Kidney tubule cell (primary cell): ENCODE measurements at regions not wholly inside any gene's neighbourhood (a gene's known extent, or its start where the extent isn't known, plus 50 kb on each side); places are given as distances from the start of the nearest gene placed in this dataset.
A peak's percentile ranks its signal among the peaks of the same experiment; 100 is the strongest.

ENCODE experiments used
- DNase-seq: peaks from one replicate; pipeline ENCODE4 v3.0.0-alpha.2; 2018; ENCODE audit warnings: low spot score

GRCh38 chr4:111717921-111718320 is 427.3 kb upstream of the FAM241A start:
- no peak for DNase-seq

DNA sequence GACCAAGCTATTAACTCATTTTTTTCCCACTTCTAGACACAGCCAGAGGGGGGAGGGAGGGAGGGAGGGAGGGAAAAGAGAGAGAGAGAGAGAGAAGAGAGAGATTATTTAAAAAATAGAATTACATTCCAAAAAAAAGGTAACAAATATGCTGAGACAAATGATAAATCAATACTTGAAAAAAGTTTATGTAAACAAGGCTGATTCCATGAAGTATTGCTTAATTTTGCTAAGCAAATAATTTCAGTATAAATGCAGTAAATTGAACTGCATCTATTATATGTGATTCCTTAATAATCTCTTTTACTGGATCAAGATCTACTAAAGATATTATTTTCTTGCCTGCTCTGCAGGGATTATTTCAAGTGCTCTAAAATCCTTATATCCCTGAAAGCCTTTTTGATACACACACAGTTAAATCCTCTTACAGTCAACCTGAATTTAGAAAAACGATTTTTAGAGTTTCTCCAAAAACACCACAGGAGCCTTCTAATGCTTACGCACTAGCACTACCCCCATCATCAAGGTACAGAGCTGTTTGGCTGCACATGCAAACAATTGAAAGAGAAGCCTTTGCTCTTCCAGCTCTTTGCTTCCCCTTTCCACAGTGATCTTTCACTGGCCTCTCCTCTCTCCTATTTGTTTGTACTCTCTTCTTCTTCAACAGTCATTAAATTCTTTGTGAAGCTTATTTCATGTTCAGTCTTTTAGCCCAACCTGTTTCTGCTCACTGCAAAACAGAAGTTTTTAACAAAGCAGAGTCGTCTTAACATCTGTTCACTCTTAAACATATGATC is 426.3 kb upstream of the FAM241A start:
- DNase-seq: no peak

DNA sequence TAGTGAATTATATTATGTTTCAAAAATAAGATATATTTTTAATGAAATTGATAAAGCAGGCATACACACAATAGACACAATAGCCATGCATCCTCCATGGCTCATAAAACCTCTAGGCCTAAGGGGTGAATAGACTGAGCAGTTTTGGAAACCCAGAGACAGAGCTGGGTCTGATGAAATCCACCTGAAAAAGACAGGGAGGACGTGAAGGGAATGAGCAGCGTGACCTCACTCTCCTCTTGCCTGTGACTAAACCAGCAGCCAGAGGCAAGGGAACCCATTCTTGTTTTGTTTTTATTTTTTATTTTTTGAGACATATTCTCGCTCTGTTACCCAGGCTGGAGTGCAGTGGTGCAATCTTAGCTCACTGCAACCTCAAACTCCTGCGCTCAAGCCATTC is 424.4 kb upstream of the FAM241A start:
- DNase-seq: no peak

GRCh38 chr4:111722213-111722720 is 423.0 kb upstream of the FAM241A start:
- DNase-seq: no peak

DNA sequence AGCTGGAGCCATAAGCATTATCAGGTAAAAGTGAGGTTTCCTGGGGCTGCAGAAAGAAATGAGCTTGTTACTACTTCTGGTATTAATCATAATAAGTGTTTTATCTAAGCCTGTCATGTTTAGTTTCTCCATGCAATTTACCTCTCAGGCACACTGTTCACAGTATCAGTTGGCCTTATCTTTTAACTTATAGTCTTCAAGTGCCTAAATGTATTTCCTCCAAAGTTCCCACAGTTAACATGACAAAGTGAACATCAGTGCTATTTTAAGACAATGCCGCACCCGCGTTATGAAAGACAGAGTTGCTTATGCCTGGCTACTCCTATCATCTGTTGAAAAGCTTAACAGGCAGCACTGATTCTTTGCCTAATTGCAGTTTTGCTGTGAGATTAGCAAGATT is 408.7 kb upstream of the FAM241A start:
- no peak for DNase-seq

- no peak for DNase-seq
Observed at GRCh38 chr4:111744847-111745246, 400.4 kb upstream of the FAM241A start.

DNA sequence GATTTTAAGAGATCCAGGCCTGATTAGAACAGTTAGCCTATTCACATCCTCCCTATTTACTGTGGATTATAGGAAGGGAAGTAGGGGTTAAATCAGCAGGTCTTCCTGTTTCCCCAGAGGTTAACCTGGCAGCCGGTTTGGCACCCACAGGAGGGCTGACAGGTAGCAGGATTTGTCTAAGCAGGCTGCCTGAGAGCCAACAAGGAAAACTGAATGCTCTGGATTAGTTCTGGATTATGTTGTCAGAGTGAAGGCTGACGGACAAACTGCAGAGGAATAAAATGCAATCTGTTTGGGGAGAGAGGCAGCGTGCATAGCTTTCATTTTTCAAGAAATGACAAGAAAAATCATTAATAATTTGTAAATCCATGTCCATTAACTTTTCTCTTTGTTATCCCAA is 397.1 kb upstream of the FAM241A start:
- DNase-seq: no peak

GRCh38 chr4:111754003-111754402 is 391.3 kb upstream of the FAM241A start:
- DNase-seq: no peak

GRCh38 chr4:111755571-111755970 is 389.7 kb upstream of the FAM241A start:
- DNase-seq: no peak

GRCh38 chr4:111761531-111761930 is 383.7 kb upstream of the FAM241A start:
- no peak for DNase-seq

DNA sequence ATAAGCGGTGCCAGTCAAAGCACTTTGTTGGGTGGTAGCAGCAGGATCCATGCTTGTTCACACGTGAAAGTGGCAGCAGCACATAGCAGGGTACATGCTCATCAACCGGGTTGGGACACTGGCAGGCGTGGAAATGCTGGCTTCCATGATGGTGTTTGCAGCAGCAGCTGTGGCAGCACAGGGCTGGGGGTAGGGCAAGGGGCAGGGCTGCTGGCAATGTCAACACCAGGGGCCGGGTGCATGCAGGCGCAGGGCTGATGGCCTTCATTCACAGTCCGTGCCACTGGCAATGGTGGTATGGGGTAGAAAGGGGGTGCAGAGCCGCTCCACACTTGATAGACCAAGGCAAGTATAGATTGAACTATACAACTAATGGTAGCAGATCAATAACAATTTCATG is 374.7 kb upstream of the FAM241A start:
- DNase-seq: no peak

DNA sequence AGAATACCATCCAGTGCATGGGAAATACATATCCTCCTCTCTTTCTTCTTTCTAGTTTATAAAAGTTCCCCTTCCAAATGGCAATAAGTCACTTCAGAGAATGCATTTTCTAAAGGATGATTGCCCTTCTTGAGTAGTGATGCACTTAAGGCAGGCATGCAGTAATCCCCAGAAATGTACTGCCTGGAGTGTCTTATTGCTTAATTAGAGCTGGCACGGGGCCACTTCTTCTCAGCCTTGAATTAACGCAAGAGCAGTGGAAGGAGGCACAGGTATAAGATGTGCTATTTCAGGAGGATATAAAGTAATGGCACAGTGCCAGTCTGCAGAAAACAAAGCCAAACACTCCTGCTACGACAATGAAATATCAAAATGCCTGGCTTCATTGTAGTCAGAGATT is 371.4 kb upstream of the FAM241A start:
- no peak for DNase-seq

DNA sequence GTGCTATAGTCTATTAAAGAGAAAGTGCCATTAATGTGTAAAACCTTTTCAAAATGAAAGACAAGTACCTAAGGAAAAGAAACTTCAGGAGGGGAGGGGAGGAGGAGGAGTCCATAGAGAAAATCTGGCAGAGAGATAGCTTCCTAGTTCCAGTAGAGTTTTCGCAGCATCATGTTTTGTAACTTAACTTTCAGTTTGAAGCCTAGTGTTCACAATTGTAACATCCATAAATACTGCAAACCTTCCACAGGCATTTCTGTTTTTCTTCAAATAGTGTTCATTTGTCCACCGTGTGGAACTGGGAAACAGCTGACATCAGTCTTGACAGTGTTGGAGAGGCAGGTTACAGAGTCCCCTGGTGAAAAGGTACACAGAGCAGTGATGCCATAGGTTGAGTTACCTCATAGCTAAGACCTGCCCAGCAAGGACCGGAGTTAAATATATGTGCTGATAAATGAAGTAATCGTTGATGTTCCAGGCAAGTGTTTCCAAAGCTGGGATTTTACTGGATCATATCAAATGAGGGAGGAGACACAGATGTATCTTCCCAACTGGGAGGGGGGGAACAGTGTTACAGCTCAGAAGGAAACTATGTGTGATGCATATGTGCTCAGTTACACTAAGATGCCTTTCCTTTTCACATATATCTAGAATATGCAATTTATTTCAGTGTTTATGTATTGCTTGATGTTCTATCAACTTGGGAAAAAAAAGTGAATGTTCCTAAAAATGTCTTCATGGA is 369.5 kb upstream of the FAM241A start:
- no peak for DNase-seq

GRCh38 chr4:111776561-111776960 is 368.7 kb upstream of the FAM241A start:
- DNase-seq: no peak

GRCh38 chr4:111778543-111778942 is 366.7 kb upstream of the FAM241A start:
- DNase-seq: no peak

- no peak for DNase-seq
Observed at GRCh38 chr4:111780965-111781364, 364.3 kb upstream of the FAM241A start.

DNA sequence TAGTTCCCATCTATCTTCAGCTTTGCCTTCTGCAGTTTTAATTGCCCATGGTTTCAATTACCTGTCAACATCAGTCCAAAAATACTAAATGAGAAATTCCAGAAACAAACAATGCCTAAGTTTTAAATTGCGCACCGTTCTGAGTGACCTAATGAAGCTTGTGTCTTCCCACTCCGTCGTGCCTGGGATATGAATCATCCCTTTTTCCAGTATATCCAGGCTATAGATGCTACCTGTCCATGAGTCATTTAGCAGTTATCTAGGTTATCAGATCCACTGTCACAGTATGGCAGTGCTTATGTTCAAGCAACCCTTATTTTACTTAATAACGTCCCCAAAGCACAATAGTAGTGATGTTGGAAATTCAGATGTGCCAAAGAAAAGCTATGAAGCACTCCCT is 363.6 kb upstream of the FAM241A start:
- peak; percentile 10 for DNase-seq

GRCh38 chr4:111788099-111788498 is 357.2 kb upstream of the FAM241A start:
- no peak for DNase-seq

- DNase-seq: no peak
Observed at GRCh38 chr4:111789901-111790640, 355.2 kb upstream of the FAM241A start.

GRCh38 chr4:111792632-111793031 is 352.6 kb upstream of the FAM241A start:
- no peak for DNase-seq

DNA sequence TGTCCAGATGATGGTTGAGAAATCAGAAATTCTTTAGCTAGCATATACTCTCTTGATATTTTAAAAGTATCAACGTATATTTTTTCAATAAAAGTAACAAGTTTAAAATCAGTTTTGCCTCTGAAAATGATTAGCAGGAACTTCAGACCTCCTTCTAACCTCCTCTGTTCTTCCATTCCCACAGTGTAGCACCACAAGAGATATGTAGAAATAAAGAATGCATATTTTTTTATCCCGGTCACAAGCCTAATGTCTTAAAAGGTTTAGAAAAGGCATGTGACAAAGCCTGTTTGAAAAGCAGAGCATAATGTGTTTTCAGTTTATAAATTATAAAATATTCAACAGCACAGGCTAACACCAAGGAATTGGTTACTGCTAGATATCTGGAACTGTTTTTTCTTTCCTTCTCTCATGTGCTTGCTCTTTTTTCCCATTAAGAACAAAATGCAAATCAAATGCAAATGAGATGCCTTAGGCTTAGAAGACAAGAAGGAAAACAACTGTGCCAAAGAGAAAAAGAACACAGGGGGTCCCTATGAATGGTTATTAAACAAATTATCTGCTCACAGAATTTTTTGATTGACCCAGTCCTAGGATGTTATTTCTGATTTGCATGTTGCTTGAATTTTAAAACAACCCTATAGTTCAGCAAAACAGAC is 351.7 kb upstream of the FAM241A start:
- no peak for DNase-seq
